ENCODE measurements at regions not wholly inside any gene's neighbourhood (a gene's known extent, or its start where the extent isn't known, plus 50 kb on each side); places are given as distances from the start of the nearest gene placed in this dataset.
"Not testable (repeated sequence)": the region's sequence is repeated elsewhere in the genome, so short reads cannot be mapped to it uniquely, and the experiment has no call there.

DNA sequence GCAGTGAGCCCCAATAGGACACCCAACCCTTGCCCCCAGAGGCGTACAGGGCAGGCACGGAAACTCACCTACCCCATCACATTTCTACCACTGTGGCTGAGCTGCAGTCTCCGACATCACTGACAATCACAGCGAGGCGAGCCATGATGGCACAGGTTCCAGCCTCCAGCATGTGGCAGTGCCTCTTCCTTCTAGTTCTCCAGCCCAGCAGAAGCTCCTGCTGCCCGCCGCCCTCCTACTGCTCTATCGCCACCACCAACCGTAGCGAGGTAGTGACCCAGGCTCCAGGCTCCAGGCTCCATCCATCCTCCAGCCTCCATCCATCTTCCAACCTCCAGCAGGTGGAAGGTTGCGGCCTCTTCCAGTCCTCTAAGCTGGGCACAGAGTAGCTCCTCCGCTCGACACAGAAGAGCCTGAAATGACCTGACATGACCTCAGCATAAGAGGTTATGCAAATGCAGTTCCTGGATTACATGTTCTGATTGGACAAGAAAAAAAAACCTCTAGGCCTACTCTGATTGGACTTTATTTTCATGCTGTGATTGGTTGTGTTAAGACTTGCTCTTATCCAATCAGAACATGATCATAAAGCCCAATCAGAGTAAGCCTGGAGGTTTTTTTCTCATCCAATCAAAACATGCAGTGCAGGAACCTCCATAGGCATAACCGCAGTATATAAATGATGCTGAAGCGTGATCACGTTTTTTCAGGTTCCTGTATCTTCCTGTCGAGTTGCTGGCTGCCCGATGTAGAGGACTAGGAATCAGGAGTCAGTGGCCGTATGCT lies 438.9 kb upstream of the ZNF337 start:
- TF ChIP-seq, protein P1, sequence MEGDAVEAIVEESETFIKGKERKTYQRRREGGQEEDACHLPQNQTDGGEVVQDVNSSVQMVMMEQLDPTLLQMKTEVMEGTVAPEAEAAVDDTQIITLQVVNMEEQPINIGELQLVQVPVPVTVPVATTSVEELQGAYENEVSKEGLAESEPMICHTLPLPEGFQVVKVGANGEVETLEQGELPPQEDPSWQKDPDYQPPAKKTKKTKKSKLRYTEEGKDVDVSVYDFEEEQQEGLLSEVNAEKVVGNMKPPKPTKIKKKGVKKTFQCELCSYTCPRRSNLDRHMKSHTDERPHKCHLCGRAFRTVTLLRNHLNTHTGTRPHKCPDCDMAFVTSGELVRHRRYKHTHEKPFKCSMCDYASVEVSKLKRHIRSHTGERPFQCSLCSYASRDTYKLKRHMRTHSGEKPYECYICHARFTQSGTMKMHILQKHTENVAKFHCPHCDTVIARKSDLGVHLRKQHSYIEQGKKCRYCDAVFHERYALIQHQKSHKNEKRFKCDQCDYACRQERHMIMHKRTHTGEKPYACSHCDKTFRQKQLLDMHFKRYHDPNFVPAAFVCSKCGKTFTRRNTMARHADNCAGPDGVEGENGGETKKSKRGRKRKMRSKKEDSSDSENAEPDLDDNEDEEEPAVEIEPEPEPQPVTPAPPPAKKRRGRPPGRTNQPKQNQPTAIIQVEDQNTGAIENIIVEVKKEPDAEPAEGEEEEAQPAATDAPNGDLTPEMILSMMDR (IDR thresholded peaks at IDR 0.05): no peak
- intact Hi-C loops (cut with DNase I; ENCODE audit: low total_unique reads): no loop called here
- Histone ChIP-seq H3K27me3 (no peaks in the 10 kb centered on the region), H3K27ac (no peak overlapping the region), H3K4me3 (no peak overlapping the region), H3K4me1 (no peaks in the 10 kb centered on the region), H3K36me3 (no peaks in the 10 kb centered on the region), H3K9me3 (no peaks in the 10 kb centered on the region)
- no peak for DNase-seq

DNA sequence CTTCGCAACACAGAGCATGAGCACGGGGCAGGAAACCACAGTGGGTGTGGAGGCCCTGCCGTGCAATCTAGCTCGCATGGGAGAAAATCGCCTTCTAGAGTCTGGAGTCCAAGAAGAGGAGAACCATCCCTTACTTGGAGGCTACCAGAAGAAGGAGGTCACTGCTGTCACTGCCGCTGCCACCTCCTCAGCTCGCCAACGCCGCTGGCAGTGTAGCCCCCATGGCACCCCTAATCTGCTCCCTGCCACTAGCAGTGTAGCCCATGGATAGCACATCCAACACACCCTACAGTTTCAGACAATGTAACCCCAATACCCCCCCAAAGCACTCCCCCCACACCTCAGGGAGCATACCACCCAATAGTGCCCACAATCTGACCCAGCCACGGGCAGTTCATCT lies 438.0 kb upstream of the ZNF337 start:
- TF ChIP-seq, protein P1 (IDR thresholded peaks at IDR 0.05): no peak
- intact Hi-C loops (cut with DNase I; ENCODE audit: low total_unique reads): no loop called here
- Histone ChIP-seq H3K9me3 (no peaks in the 10 kb centered on the region), H3K27ac (no peak overlapping the region), H3K27me3 (no peaks in the 10 kb centered on the region), H3K4me1 (no peaks in the 10 kb centered on the region), H3K4me3 (no peak overlapping the region), H3K36me3 (no peaks in the 10 kb centered on the region)
- no peak for DNase-seq

GRCh38 chr20:26133794-26134193 lies 437.1 kb upstream of the ZNF337 start:
- H3K4me1 ChIP-seq; H3K27me3 ChIP-seq; H3K9me3 ChIP-seq; DNase-seq; H3K27ac ChIP-seq; intact Hi-C loops (cut with DNase I; ENCODE audit: low total_unique reads); H3K4me3 ChIP-seq; H3K36me3 ChIP-seq: not testable (repeated sequence)

GRCh38 chr20:26120920-26121319 lies 424.3 kb upstream of the ZNF337 start:
- DNase-seq; H3K9me3 ChIP-seq; H3K4me3 ChIP-seq; H3K4me1 ChIP-seq; H3K36me3 ChIP-seq; H3K27ac ChIP-seq; H3K27me3 ChIP-seq; intact Hi-C loops (cut with DNase I; ENCODE audit: low total_unique reads): not testable (repeated sequence)

- H3K4me1 ChIP-seq; DNase-seq; intact Hi-C loops (cut with DNase I; ENCODE audit: low total_unique reads); H3K27me3 ChIP-seq; H3K27ac ChIP-seq; H3K4me3 ChIP-seq; H3K9me3 ChIP-seq; H3K36me3 ChIP-seq: not testable (repeated sequence)
Observed at GRCh38 chr20:26094498-26094897, 397.8 kb upstream of the ZNF337 start.

DNA sequence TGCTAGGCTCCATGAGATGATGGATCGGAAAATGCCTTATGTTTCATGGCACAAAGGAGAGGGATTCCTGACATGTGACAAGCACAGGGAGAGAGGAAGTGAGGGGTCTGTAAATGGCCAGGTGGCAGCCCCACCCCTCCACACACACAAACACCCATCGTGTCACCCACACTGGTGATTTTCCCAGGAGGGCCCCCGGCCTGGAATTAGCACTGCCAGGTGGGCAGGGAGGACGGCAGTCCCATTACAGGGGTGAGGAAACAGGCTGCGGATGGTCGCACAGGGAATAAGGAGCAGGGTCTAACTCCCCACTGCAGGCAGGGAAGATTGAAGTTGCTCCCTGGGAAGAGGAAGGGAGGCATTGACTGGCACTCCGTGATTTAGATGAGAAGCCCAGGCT lies 395.3 kb upstream of the ZNF337 start:
- H3K4me3 ChIP-seq; H3K9me3 ChIP-seq; intact Hi-C loops (cut with DNase I; ENCODE audit: low total_unique reads); H3K4me1 ChIP-seq; H3K36me3 ChIP-seq; H3K27me3 ChIP-seq; H3K27ac ChIP-seq; DNase-seq: not testable (repeated sequence)

DNA sequence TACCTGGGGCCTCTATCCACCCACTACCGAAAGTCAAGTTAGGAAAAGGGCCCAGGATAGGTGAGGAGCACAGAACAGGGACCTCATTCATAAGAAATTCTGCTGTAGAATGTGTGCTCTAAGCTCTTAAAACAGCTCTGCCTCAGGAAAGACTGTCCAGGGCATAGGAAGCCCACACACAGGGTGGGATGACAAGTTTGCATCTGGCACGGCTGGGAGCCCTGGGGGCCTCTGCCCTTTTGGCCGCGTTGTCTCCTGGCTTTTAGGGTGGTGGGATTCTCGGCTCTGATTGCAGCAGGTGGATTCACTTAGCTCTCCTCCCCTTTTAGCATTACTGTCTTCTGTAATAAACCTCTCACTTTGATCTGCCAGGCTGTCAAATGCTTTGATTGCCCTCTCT lies 389.5 kb upstream of the ZNF337 start:
- H3K4me1 ChIP-seq; H3K9me3 ChIP-seq; DNase-seq; H3K36me3 ChIP-seq; intact Hi-C loops (cut with DNase I; ENCODE audit: low total_unique reads); H3K27me3 ChIP-seq; H3K4me3 ChIP-seq; H3K27ac ChIP-seq: not testable (repeated sequence)

GRCh38 chr20:26073972-26074371 lies 377.3 kb upstream of the ZNF337 start:
- H3K4me1 ChIP-seq; H3K36me3 ChIP-seq; intact Hi-C loops (cut with DNase I; ENCODE audit: low total_unique reads): not testable (repeated sequence)

DNA sequence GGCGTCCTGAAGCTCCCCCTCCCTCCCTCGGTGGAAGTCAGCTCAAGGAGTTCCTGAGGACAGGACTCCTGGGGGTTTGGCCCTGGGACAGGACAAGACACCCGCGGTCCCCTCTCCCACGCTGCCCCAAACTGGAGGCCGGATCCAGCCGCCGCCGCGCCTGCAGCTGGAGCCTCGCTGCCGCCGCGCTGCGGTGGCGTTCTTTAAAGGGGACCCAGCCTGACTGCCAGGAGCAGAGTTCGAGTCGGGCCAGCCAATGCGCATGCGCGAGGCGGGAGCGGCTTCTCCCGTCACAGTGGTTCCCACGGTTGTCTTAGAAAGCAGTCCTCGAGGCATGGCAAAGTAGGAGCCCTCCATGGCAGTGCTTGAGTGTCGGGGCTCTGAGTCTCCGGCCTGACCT lies 362.7 kb upstream of the ZNF337 start:
- H3K36me3 ChIP-seq; intact Hi-C loops (cut with DNase I; ENCODE audit: low total_unique reads); H3K4me1 ChIP-seq: not testable (repeated sequence)

More at GRCh38 chr20:26073972-26074371, 377.3 kb upstream of the ZNF337 start:
- not testable (repeated sequence) for H3K27me3 ChIP-seq, H3K27ac ChIP-seq, H3K9me3 ChIP-seq, DNase-seq, H3K4me3 ChIP-seq

DNA sequence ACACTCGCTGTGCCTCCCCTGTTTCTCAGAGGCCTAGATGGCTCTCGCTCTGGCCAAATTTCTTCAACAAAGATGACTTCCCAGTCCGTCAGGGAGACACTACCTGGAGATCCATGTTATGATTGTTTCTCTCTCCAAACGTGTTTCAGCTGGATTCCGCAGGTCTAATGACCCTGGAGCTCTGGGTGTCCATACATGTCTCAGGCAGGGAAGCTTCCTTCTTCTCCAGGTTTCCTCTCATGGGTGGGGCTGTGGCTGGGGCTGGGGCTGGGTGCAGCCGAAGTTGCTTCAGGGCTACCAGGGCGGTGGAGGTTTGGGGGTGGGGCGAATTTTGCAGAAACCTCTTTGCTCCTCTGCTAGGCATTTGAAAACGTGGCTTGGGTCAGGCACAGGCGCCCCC lies 361.8 kb upstream of the ZNF337 start:
- DNase-seq; H3K9me3 ChIP-seq; intact Hi-C loops (cut with DNase I; ENCODE audit: low total_unique reads); H3K36me3 ChIP-seq; H3K4me3 ChIP-seq; H3K27ac ChIP-seq; H3K4me1 ChIP-seq; H3K27me3 ChIP-seq: not testable (repeated sequence)

More for the DNA sequence above, 362.7 kb upstream of the ZNF337 start:
- H3K27me3 ChIP-seq, H3K27ac ChIP-seq, DNase-seq, H3K9me3 ChIP-seq, H3K4me3 ChIP-seq: not testable (repeated sequence)

- H3K9me3 ChIP-seq; intact Hi-C loops (cut with DNase I; ENCODE audit: low total_unique reads); H3K27me3 ChIP-seq; DNase-seq; H3K27ac ChIP-seq; H3K4me3 ChIP-seq; H3K4me1 ChIP-seq; H3K36me3 ChIP-seq: not testable (repeated sequence)
Observed at GRCh38 chr20:26057135-26057752, 360.6 kb upstream of the ZNF337 start.

DNA sequence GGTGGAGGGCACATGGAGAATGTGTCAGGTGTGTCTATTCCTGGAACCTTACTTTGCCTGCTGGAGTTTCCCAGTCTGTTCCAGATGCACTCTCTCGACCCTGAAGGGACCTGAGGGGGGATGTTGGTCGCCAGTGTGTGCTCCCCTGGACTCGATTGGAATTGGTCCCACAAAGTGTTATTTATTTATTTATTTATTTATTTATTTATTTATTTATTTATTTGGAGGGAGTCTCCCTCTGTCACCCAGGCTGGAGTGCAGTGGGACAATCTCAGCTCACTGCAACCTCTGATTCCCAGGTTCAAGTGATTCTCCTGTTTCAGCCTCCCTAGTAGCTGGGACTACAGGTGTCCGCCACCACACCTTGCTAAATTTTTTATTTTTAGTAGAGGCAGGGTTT lies 329.1 kb upstream of the ZNF337 start:
- H3K4me1 ChIP-seq; H3K27me3 ChIP-seq; H3K36me3 ChIP-seq; intact Hi-C loops (cut with DNase I; ENCODE audit: low total_unique reads); H3K9me3 ChIP-seq; DNase-seq; H3K27ac ChIP-seq; H3K4me3 ChIP-seq: not testable (repeated sequence)

All from tibial artery (tissue), 4 donors.